ENCODE measurements at regions not wholly inside any gene's neighbourhood (a gene's known extent, or its start where the extent isn't known, plus 50 kb on each side); places are given as distances from the start of the nearest gene placed in this dataset.

- TF ChIP-seq EZH2 (IDR thresholded peaks at IDR 0.05; ENCODE audit: borderline replicate concordance, low read length) (no peak), CTCF (IDR thresholded peaks at IDR 0.05; ENCODE audit: low read length) (no peak)
- no peaks in the 10 kb centered on the region for H3K79me2 ChIP-seq (ENCODE audit: insufficient read depth, low read length)
- H3K4me1 ChIP-seq (ENCODE audit: insufficient read depth, low read length, severe bottlenecking) = no peaks in the 10 kb centered on the region
- no peak overlapping the region for H2AFZ ChIP-seq (ENCODE audit: low read length)
- H3K9ac ChIP-seq (ENCODE audit: low read length) = no peak overlapping the region
- H3K9me3 ChIP-seq (ENCODE audit: low read length) = no peaks in the 10 kb centered on the region
- H4K20me1 ChIP-seq (ENCODE audit: insufficient read depth, low read length) = no peaks in the 10 kb centered on the region
- H3K27me3 ChIP-seq (ENCODE audit: insufficient read depth, low read length) = no peaks in the 10 kb centered on the region
- H3K4me3 ChIP-seq (ENCODE audit: low read depth, low read length, poor library complexity, severe bottlenecking) = no peak overlapping the region
- no peaks in the 10 kb centered on the region for H3K9me2 ChIP-seq (ENCODE audit: low read depth, low read length)
- H3K36me3 ChIP-seq (ENCODE audit: insufficient read depth, low read length) = no peaks in the 10 kb centered on the region
- no peak overlapping the region for H3K27ac ChIP-seq (ENCODE audit: low read depth, low read length, poor library complexity, severe bottlenecking)
- H3F3A ChIP-seq (ENCODE audit: insufficient read depth, low read length) = no peaks in the 10 kb centered on the region
- no peak overlapping the region for H3K4me2 ChIP-seq (ENCODE audit: low read length)
These were observed 1354.5 kb downstream of the XPNPEP1 start for GRCh38 chr10:108568824-108569223.

DNA sequence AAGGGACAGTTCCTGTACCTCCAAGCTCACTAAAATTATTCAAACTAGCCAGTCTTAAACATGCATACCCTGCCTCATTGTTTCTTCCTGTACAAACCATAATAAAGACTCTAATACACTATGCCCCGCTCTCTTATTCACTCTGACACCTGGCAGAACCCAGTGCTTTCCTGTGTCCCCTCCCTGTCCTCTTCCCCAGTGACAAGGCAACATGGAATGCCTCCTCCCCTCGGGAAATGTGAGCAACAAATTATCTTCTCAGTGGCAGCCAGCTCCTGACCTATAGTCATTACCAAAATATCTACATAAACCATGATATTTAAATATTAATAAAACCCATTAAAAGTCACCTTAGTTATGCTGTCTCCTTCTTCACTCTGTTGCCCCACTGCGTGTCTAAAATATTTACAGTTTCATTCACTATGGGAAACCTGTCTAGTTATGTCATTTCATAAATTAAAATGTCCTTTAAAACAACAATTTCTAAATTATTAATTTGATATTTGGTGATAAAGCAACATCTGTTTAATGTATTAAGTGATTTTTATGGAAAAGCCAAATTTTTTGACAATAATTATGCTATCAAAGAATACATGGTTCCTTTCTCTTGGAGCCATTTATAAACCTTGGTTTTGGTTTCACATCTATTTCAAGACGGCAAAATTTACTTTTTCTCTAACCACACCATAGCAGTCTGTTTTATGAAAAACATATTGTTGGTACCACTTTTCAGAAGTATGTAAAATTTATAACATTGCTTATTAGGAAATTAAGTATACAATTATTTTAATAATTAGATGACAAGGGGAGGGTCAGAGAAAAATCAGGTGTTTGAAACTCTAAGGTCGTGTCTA lies 1355.2 kb downstream of the XPNPEP1 start:
- Histone ChIP-seq H3K4me2 (ENCODE audit: low read length) (no peak overlapping the region), H2AFZ (ENCODE audit: low read length) (no peak overlapping the region)

DNA sequence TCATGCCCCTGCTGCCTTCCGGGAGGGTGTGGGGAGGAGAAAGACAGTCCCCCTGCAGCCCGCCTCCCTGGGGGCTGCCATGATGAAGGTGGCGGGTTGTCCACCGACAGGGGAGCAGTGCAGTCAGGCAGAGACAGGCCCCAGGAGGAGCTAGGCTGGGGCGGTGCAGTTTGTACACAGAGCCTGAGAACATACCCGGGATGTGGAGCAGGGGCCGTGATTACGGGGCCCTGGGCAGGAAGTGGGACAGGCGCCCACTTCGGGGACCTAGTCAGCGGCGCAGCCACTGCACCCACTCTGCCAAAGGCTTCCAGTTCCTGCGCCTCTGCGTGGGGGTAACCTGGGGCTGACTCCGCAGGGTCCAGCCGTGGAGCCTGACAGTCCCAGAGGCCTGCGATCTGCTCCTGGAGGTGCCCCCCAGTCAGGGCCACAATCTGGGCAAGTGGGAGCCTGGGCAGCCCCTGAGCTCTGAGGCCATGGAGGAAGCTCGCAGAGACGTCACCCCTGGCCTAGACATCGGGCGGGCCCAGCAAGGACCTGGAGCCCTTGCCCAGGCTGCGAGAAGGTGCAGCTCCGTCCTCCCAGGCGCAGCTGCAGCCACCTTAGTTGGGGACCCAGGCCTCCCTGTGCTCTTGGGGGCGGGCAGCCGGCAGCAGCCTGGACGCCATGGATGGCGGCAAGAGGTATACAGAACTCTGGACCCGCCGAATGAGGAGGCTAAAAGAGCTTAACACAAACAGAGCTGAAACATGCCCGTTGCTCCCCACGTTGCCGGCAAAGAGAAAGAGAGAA lies 1356.8 kb downstream of the XPNPEP1 start:
- Histone ChIP-seq H3K9me3 (ENCODE audit: low read length) (no peaks in the 10 kb centered on the region), H2AFZ (ENCODE audit: low read length) (no peak overlapping the region), H3K4me1 (ENCODE audit: insufficient read depth, low read length, severe bottlenecking) (no peaks in the 10 kb centered on the region), H3K27ac (ENCODE audit: low read depth, low read length, poor library complexity, severe bottlenecking) (no peak overlapping the region), H3K4me2 (ENCODE audit: low read length) (no peak overlapping the region), H3F3A (ENCODE audit: insufficient read depth, low read length) (no peaks in the 10 kb centered on the region), H3K9ac (ENCODE audit: low read length) (no peak overlapping the region), H3K4me3 (ENCODE audit: low read depth, low read length, poor library complexity, severe bottlenecking) (no peak overlapping the region), H3K79me2 (ENCODE audit: insufficient read depth, low read length) (no peaks in the 10 kb centered on the region), H3K9me2 (ENCODE audit: low read depth, low read length) (no peaks in the 10 kb centered on the region), H3K36me3 (ENCODE audit: insufficient read depth, low read length) (no peaks in the 10 kb centered on the region), H3K27me3 (ENCODE audit: insufficient read depth, low read length) (no peaks in the 10 kb centered on the region), H4K20me1 (ENCODE audit: insufficient read depth, low read length) (no peaks in the 10 kb centered on the region)
- TF ChIP-seq EZH2 (IDR thresholded peaks at IDR 0.05; ENCODE audit: borderline replicate concordance, low read length) (no peak), CTCF (IDR thresholded peaks at IDR 0.05; ENCODE audit: low read length) (no peak)

More for the DNA sequence above, 1355.2 kb downstream of the XPNPEP1 start:
- no peaks in the 10 kb centered on the region for H4K20me1 ChIP-seq (ENCODE audit: insufficient read depth, low read length)
- H3K79me2 ChIP-seq (ENCODE audit: insufficient read depth, low read length) = no peaks in the 10 kb centered on the region
- TF ChIP-seq EZH2 (IDR thresholded peaks at IDR 0.05; ENCODE audit: borderline replicate concordance, low read length) (no peak), CTCF (IDR thresholded peaks at IDR 0.05; ENCODE audit: low read length) (no peak)
- H3K9me3 ChIP-seq (ENCODE audit: low read length) = no peaks in the 10 kb centered on the region
- H3K27ac ChIP-seq (ENCODE audit: low read depth, low read length, poor library complexity, severe bottlenecking) = no peak overlapping the region
- H3K4me3 ChIP-seq (ENCODE audit: low read depth, low read length, poor library complexity, severe bottlenecking) = no peak overlapping the region
- H3K4me1 ChIP-seq (ENCODE audit: insufficient read depth, low read length, severe bottlenecking) = no peaks in the 10 kb centered on the region
- H3K9ac ChIP-seq (ENCODE audit: low read length) = no peak overlapping the region
- H3K36me3 ChIP-seq (ENCODE audit: insufficient read depth, low read length) = no peaks in the 10 kb centered on the region
- no peaks in the 10 kb centered on the region for H3F3A ChIP-seq (ENCODE audit: insufficient read depth, low read length)
- no peaks in the 10 kb centered on the region for H3K27me3 ChIP-seq (ENCODE audit: insufficient read depth, low read length)
- no peaks in the 10 kb centered on the region for H3K9me2 ChIP-seq (ENCODE audit: low read depth, low read length)

All from OCI-LY1 (cell line).